Epithelial cell of esophagus (primary cell): ENCODE measurements at regions not wholly inside any gene's neighbourhood (a gene's known extent, or its start where the extent isn't known, plus 50 kb on each side); places are given as distances from the start of the nearest gene placed in this dataset.

Experiments
- DNase-seq: peaks from one replicate; pipeline ENCODE4 v3.0.0; 2010; ENCODE audit warnings: low read depth
- H3K4me3 ChIP-seq: 2 replicates; pipeline ENCODE4 v1.5.1; 2011; ENCODE audit warnings: mild to moderate bottlenecking, low read length, control low read depth
- CTCF ChIP-seq: IDR thresholded peaks from 2 replicates; pipeline ENCODE4 v1.5.1; 2011; ENCODE audit warnings: low read depth, mild to moderate bottlenecking, low read length, control low read depth, inconsistent platforms; ENCODE audit not compliant: insufficient read depth; ENCODE audit errors: missing control alignments

GRCh38 chrX:25356456-25356855, 340.7 kb upstream of the ARX start:
- no peak for TF ChIP-seq CTCF
- DNase-seq, result no peak
- H3K4me3 ChIP-seq, result no peak overlapping the region

DNA sequence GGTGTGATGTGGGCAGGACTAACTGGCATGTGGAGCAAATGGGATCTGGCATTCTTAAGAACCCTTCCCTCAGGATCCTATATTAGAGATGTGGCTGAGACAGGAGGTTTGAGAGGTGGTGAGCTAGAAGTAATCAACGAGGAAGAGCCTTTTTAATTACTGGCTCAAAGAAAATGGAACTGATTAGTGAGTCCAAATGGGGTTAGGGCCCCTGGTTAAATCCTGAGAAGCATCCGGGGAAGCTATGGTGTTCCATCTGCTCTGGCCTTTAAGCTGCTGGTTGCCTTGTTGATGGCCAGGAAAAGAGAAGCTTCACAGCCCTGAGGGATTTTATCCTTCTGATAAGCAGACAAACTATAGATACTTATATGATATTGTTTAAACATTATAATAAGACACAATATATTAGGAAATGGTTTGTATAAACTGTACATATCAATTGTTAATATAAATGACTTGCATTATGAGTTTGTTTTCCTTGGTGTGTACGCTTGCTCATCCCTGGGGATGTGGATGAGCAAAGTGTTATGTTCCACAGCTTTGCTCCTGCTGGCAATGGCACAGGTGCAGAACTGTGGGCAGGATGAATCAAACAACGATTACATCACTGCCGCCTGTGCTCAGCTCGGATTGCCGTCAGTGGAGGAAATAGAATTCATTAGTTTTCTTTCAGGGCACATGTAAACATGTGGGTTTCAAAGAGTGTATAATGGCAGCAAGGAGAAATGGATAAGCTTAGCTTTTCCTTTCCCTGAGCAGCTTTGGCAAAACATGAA, 328.6 kb upstream of the ARX start:
- DNase-seq, result peak; percentile 53
- H3K4me3 ChIP-seq, result no peak overlapping the region
- TF ChIP-seq CTCF, result no peak

- no peak for TF ChIP-seq CTCF
- no peak overlapping the region for H3K4me3 ChIP-seq
- DNase-seq, result no peak
These were observed 327.3 kb upstream of the ARX start for GRCh38 chrX:25343060-25343459.

GRCh38 chrX:25337841-25338240, 322.1 kb upstream of the ARX start:
- no peak for DNase-seq
- no peak for TF ChIP-seq CTCF
- H3K4me3 ChIP-seq, result no peak overlapping the region

- no peak for DNase-seq
- no peak overlapping the region for H3K4me3 ChIP-seq
- no peak for TF ChIP-seq CTCF
These were observed 285.2 kb upstream of the ARX start for GRCh38 chrX:25300994-25301393.

GRCh38 chrX:25296850-25297249, 281.1 kb upstream of the ARX start:
- no peak for TF ChIP-seq CTCF
- H3K4me3 ChIP-seq, result no peak overlapping the region
- DNase-seq, result no peak

DNA sequence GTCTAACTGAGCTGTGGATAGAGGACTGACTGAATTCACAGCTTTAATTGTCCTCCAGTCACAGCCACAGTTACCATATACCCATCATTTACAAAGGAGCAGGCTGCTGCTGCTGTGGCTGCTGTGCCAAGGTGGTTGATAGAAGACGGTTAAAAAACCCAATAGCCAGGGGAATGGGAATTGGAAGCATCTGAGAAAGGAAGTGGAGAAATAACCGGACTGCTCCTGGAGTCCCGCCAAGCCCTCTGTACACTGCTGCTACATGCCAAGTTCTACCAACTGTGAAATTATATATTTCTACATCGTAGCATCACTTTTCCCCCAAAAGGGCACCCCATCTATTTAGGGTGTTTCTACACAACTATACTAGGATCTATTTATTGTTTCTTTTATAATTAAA, 279.7 kb upstream of the ARX start:
- no peak for TF ChIP-seq CTCF

More for the DNA sequence above, 279.7 kb upstream of the ARX start:
- DNase-seq, result no peak
- no peak overlapping the region for H3K4me3 ChIP-seq
